ENCODE measurements at regions not wholly inside any gene's neighbourhood (a gene's known extent, or its start where the extent isn't known, plus 50 kb on each side); places are given as distances from the start of the nearest gene placed in this dataset.
A peak's percentile ranks its signal among the peaks of the same experiment; 100 is the strongest.

GRCh38 chr4:182174979-182175378, 68.2 kb upstream of the TENM3 start:
- no peak for DNase-seq

DNA sequence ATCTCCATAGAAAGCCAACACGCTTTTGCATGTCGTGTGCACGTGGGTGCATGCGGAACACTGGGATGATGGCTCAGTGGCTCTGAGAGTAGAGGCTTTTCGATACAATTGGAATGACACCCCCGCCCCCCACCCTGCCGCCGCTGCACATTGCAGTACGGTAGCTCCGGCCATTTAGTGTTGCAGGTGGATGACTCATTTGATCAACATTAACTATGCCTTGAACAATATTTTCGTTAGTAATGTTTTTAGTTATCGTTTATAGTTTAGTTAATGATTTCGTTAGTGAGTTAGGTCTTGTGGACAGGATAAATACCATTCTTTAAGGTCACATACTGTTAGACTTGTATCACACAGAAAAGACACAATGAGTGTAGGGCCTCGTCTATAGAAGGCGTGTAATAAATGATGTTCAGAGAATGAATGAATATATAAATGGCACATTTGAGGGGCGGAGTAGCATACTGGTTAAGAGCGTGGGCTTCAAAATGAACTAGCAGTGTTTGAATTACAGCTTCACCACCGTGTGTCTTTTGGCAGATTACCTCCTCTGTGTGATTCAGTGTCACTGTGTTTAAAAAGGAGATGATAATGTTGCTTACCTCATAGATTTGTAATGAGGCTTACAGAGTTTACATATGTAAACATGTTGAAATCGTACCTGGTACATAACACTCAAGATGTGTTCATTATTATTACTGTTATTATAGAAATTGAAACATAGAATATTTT, 67.2 kb upstream of the TENM3 start:
- no peak for DNase-seq

- DNase-seq, result no peak
Measured at GRCh38 chr4:182177166-182177565, 66.0 kb upstream of the TENM3 start.

- DNase-seq, result peak; percentile 24
Measured at GRCh38 chr4:182179105-182179504, 64.1 kb upstream of the TENM3 start.

DNA sequence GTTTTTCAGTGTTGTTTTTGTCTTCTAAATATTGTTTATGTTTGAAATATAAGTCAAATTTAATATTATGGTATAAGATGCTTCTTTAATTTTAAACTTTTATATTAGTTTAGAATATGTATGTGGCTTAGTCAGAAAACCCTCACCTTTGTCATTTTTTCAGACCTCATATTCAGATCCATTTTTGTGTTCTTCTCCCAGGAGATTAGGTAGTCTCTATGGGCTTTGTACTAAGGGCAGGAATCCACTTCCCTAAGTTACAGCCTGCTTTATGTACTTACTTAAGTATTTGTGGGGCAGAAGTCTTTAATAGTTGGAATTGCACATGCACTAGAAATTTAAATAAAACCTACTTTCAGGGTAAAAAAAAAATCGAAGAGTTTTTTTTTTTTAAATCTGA, 63.5 kb upstream of the TENM3 start:
- DNase-seq, result no peak

DNA sequence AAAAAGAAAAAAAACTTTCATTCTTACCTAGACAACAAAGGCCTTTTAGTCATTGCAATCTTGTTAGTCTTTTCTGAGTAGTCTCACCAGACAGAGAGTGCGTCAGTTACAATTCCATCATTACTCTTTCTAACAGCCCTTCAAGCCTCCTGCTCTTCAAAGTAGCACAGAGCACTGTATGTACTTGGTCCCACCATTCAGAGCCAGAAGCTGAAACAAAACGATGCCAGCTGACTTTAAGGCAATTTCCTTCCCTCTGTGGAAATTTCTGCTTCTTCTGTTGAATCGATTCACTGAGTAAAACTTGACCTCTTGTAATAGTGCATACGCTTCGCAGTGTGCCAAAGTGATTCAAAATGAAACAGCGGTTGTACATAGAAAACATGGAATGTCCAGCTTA, 57.7 kb upstream of the TENM3 start:
- no peak for DNase-seq

GRCh38 chr4:182187674-182188073, 55.5 kb upstream of the TENM3 start:
- DNase-seq, result no peak

GRCh38 chr4:182188622-182189021, 54.6 kb upstream of the TENM3 start:
- DNase-seq, result no peak

GRCh38 chr4:182189103-182189878, 53.9 kb upstream of the TENM3 start:
- DNase-seq, result no peak

GRCh38 chr4:182190306-182190705, 52.9 kb upstream of the TENM3 start:
- no peak for DNase-seq

GRCh38 chr4:182192511-182193181, 50.6 kb upstream of the TENM3 start:
- no peak for DNase-seq

DNA sequence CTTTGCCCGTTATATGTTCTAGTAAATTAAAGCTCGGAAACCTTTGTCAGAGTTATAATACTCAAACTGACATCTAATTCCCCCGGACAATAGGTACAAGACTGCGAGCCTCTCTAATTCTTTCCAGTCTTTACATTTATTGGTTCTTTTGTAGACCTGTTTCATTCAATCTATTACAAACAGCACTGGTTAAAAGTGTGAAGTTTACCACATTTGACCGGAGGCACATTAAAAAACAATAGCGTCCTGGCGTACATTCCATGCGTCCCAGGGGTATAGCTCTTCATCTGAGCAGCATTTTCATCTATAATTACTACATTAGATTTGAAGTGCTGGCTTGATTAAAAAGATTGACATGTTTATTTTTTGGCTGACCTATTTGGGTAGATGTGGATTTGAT, 49.9 kb upstream of the TENM3 start:
- DNase-seq, result no peak
